IMR-90 (cell line): ENCODE measurements at regions not wholly inside any gene's neighbourhood (a gene's known extent, or its start where the extent isn't known, plus 50 kb on each side); places are given as distances from the start of the nearest gene placed in this dataset.

Experiments used
- ATAC-seq: fragments of 200-7000 bp; cut with Tn5 transposase; 2 replicates; pipeline ENCODE4 v1.9.1; 2020; ENCODE audit warnings: low read depth, mild to moderate bottlenecking, moderate library complexity
- BruUV-seq: library from RNA; stranded (reverse); fragments of 400-500 nt; replicated peaks from 2 replicates; lab custom pipeline; 2021; lab: Mats Ljungman, UMichigan
- CTCF ChIA-PET: fragments of 300-600 bp; formaldehyde crosslinking; extraction: SDS; loops from one replicate; lab custom pipeline; 2021; ENCODE audit warnings: antibody characterized with exemption; lab: Yijun Ruan, JAX
- POLR2A ChIA-PET: fragments of 300-600 bp; sonication (Branson Sonifier 250); formaldehyde crosslinking; loops from one replicate; lab custom pipeline; 2022; ENCODE audit warnings: antibody characterized with exemption; ENCODE audit not compliant: unreplicated experiment; lab: Charles Lee
- DNase-seq: peaks from one replicate; pipeline ENCODE4 v3.0.0; 2013
- H2AFZ ChIP-seq: replicated peaks from 2 replicates; pipeline ENCODE3; 2013; ENCODE audit warnings: low read length, mild to moderate bottlenecking; ENCODE audit not compliant: poor library complexity
- H2AK5ac ChIP-seq: 2 replicates; pipeline ENCODE4 v1.6.1; 2013; ENCODE audit warnings: low read depth, low read length, inconsistent platforms
- H2AK9ac ChIP-seq: replicated peaks from 2 replicates; pipeline ENCODE3; 2013; ENCODE audit warnings: mild to moderate bottlenecking, low read depth, low read length, moderate library complexity; ENCODE audit not compliant: poor library complexity
- H2BK120ac ChIP-seq: 2 replicates; pipeline ENCODE4 v1.6.1; 2013; ENCODE audit warnings: low read depth, low read length, inconsistent platforms
- H2BK15ac ChIP-seq: 3 replicates; pipeline ENCODE4 v1.6.1; 2013; ENCODE audit warnings: low read depth, low read length, inconsistent platforms
- H2BK20ac ChIP-seq: 2 replicates; pipeline ENCODE4 v1.6.1; 2013; ENCODE audit warnings: low read depth, mild to moderate bottlenecking, inconsistent platforms, low read length, moderate library complexity
- H2BK5ac ChIP-seq: 2 replicates; pipeline ENCODE4 v1.6.1; 2013; ENCODE audit warnings: mild to moderate bottlenecking, low read depth, low read length, inconsistent platforms; ENCODE audit not compliant: poor library complexity, severe bottlenecking
- H3K14ac ChIP-seq: replicated peaks from 2 replicates; pipeline ENCODE4 v1.6.1; 2013; ENCODE audit warnings: low read depth, low read length, inconsistent platforms
- H3K18ac ChIP-seq: 2 replicates; pipeline ENCODE4 v1.6.1; 2013; ENCODE audit warnings: low read depth, low read length, control low read depth
- H3K23ac ChIP-seq: 2 replicates; pipeline ENCODE4 v1.6.1; 2013; ENCODE audit warnings: low read depth, low read length, inconsistent platforms
- H3K27ac ChIP-seq: 2 replicates; pipeline ENCODE4 v1.5.1; 2013; ENCODE audit warnings: mild to moderate bottlenecking, control low read depth, low read length; ENCODE audit not compliant: insufficient read depth
- H3K27me3 ChIP-seq: 2 replicates; pipeline ENCODE4 v1.6.1; 2013; ENCODE audit warnings: low read length; ENCODE audit not compliant: control insufficient read depth, insufficient read depth
- H3K36me3 ChIP-seq: 2 replicates; pipeline ENCODE4 v1.6.1; 2013; ENCODE audit warnings: low read length, mixed read lengths; ENCODE audit not compliant: control insufficient read depth, insufficient read depth
- H3K4ac ChIP-seq: 2 replicates; pipeline ENCODE4 v1.6.1; 2013; ENCODE audit warnings: low read depth, low read length, inconsistent platforms
- H3K4me1 ChIP-seq: 2 replicates; pipeline ENCODE4 v1.6.1; 2013; ENCODE audit warnings: low read length, mixed read lengths; ENCODE audit not compliant: control insufficient read depth, insufficient read depth
- H3K4me2 ChIP-seq: 2 replicates; pipeline ENCODE4 v1.6.1; 2013; ENCODE audit warnings: low read depth, mild to moderate bottlenecking, control low read depth, low read length, moderate library complexity
- H3K4me3 ChIP-seq: 2 replicates; pipeline ENCODE4 v1.5.1; 2013; ENCODE audit warnings: low read depth, mild to moderate bottlenecking, control low read depth, low read length, moderate library complexity; ENCODE audit not compliant: insufficient read depth
- H3K56ac ChIP-seq: 2 replicates; pipeline ENCODE4 v1.6.1; 2013; ENCODE audit warnings: low read length, inconsistent platforms; ENCODE audit not compliant: insufficient read depth; ENCODE audit errors: extremely low read depth
- H3K79me1 ChIP-seq, 2 experiments: 2 replicates each; pipeline ENCODE4 v1.6.1; 2013; ENCODE audit warnings: low read length in 2 of 2, inconsistent platforms in 1 of 2, low read depth in 1 of 2
- H3K9ac ChIP-seq: 2 replicates; pipeline ENCODE4 v1.6.1; 2013; ENCODE audit warnings: low read depth, low read length, control low read depth
- H3K9me1 ChIP-seq: 2 replicates; pipeline ENCODE4 v1.6.1; 2013; ENCODE audit warnings: low read length, inconsistent platforms; ENCODE audit not compliant: insufficient read depth
- H3K9me3 ChIP-seq: 2 replicates; pipeline ENCODE4 v1.6.1; 2013; ENCODE audit warnings: low read length; ENCODE audit not compliant: control insufficient read depth, insufficient read depth
- H4K20me1 ChIP-seq: 2 replicates; pipeline ENCODE4 v1.6.1; 2013; ENCODE audit warnings: low read length, inconsistent platforms; ENCODE audit not compliant: insufficient read depth
- H4K5ac ChIP-seq: 2 replicates; pipeline ENCODE4 v1.6.1; 2013; ENCODE audit warnings: mild to moderate bottlenecking, low read depth, low read length, control low read depth
- H4K8ac ChIP-seq, 2 experiments: 2 replicates each; pipeline ENCODE4 v1.6.1; 2013; ENCODE audit warnings: low read depth in 2 of 2, low read length in 2 of 2, control low read depth in 1 of 2, inconsistent platforms in 1 of 2
- H4K91ac ChIP-seq: 2 replicates; pipeline ENCODE4 v1.6.1; 2013; ENCODE audit warnings: low read depth, low read length, inconsistent platforms; ENCODE audit not compliant: insufficient read depth
- MAFK ChIP-seq: IDR thresholded peaks from 2 replicates; pipeline ENCODE4 v1.6.1; 2012; ENCODE audit warnings: low read depth, low read length, improper control_type of control experiment
- MXI1 ChIP-seq: IDR thresholded peaks from 2 replicates; pipeline ENCODE4 v1.6.1; 2012; ENCODE audit warnings: low read depth, mild to moderate bottlenecking, low read length, moderate library complexity, borderline replicate concordance
- WGBS, 2 experiments: methylation state at CpG; one replicate each; pipeline versions ENCODE4 v1.1.5 to v1.1.7; 2013; ENCODE audit warnings: missing lambda C conversion rate in 2 of 2; ENCODE audit not compliant: insufficient read length in 1 of 2; ENCODE audit errors: extremely low coverage in 2 of 2; 5-methylcytosine and 5-hydroxymethylcytosine counted together
- dilution Hi-C: fragments of 300-500 bp; cut with HindIII; formaldehyde crosslinking; loops from one replicate; pipeline ENCODE4 v1.14.3; 2018; ENCODE audit warnings: low sequenced_read_pairs; ENCODE audit not compliant: unreplicated experiment
- in situ Hi-C: fragments of 300-500 bp; cut with MboI; formaldehyde crosslinking; loops from 3 replicates; pipeline ENCODE4 v1.14.3; 2019; ENCODE audit warnings: low sequenced_read_pairs, inconsistent platforms, mixed read lengths
- intact Hi-C: fragments of 100-400 bp; cut with micrococcal nuclease; formaldehyde crosslinking; loops from 2 replicates; pipeline ENCODE4 v1.10.0; 2022

- ChIA-PET POLR2A (no interaction called here), CTCF (no interaction called here)
- no peak for TF ChIP-seq MAFK
- TF ChIP-seq MXI1: no peak
- H3K4me2 ChIP-seq: no peak overlapping the region
- H3K36me3 ChIP-seq: no peaks in the 10 kb centered on the region; the same call in 1 of the 2 replicates
- intact Hi-C loops: loop anchor here (2.0 kb wide), 1 partner anchor 16 kb away; no protein-coding TSS in a partner anchor
- no CpG with 5 or more reads among the region's 2 CpGs for WGBS, 2 experiments
- no peak overlapping the region for H2AK9ac ChIP-seq
- DNase-seq: no peak
- no peak overlapping the region; the same call in 1 of the 2 replicates for H3K18ac ChIP-seq
- no peak overlapping the region; the same call in 1 of the 2 replicates for H2BK120ac ChIP-seq
- no peak overlapping the region for H3K27ac ChIP-seq
- H4K5ac ChIP-seq: no peak overlapping the region
- H3K56ac ChIP-seq: no peak overlapping the region
- H4K20me1 ChIP-seq: no peaks in the 10 kb centered on the region
- H3K9me3 ChIP-seq: no peaks in the 10 kb centered on the region
- BruUV-seq: no TSS peak
- no peak overlapping the region for H2BK20ac ChIP-seq
- no peak overlapping the region for H2BK5ac ChIP-seq
- no peak overlapping the region for H2AFZ ChIP-seq
- H3K79me1 ChIP-seq: no peaks in the 10 kb centered on the region
- dilution Hi-C loops: no loop called here
- no peak overlapping the region for H3K14ac ChIP-seq
- ATAC-seq: no peak
- no peak overlapping the region for H3K4me3 ChIP-seq
- H2AK5ac ChIP-seq: no peak overlapping the region
- in situ Hi-C loops: no loop called here
- H3K27me3 ChIP-seq: no peaks in the 10 kb centered on the region
- no peak overlapping the region for H3K9ac ChIP-seq
- H3K23ac ChIP-seq: no peak overlapping the region
- H3K4ac ChIP-seq: no peak overlapping the region
- no peaks in the 10 kb centered on the region for H3K9me1 ChIP-seq
- H3K4me1 ChIP-seq: no peaks in the 10 kb centered on the region; the same call in 1 of the 2 replicates
- H4K8ac ChIP-seq: peak overlapping the region; percentile 13 to 65; a peak in 1 of 4 replicates
- no peak overlapping the region for H4K91ac ChIP-seq
- H2BK15ac ChIP-seq: no peak overlapping the region
Measured at GRCh38 chr11:106384429-106384828, 307.0 kb downstream of the AASDHPPT start.
